ENCODE measurements at regions not wholly inside any gene's neighbourhood (a gene's known extent, or its start where the extent isn't known, plus 50 kb on each side); places are given as distances from the start of the nearest gene placed in this dataset.
"Not testable (repeated sequence)": the region's sequence is repeated elsewhere in the genome, so short reads cannot be mapped to it uniquely, and the experiment has no call there.

- TF ChIP-seq CTCF, POLR2A (IDR thresholded peaks at IDR 0.05): not testable (repeated sequence)
These were observed 218.5 kb upstream of the SMIM30 start for GRCh38 chr7:113336838-113337237.

All from thyroid gland (tissue), 4 donors.